B cell (primary cell): ENCODE measurements at regions not wholly inside any gene's neighbourhood (a gene's known extent, or its start where the extent isn't known, plus 50 kb on each side); places are given as distances from the start of the nearest gene placed in this dataset.

ENCODE experiments used
- ATAC-seq: fragments of 200-7000 bp; cut with Tn5 transposase; one replicate; pipeline ENCODE4 v1.10.0; 2021; ENCODE audit warnings: low read depth, mild to moderate bottlenecking, moderate number of reproducible peaks, moderate library complexity
- CTCF ChIA-PET: fragments of 350-600 bp; sonication (Branson Sonifier 250); formaldehyde crosslinking; loops from one replicate; lab custom pipeline; 2021; ENCODE audit warnings: antibody characterized with exemption, inconsistent platforms; lab: Charles Lee
- POLR2A ChIA-PET: fragments of 350-600 bp; sonication (Branson Sonifier 250); formaldehyde crosslinking; loops from one replicate; lab custom pipeline; 2021; ENCODE audit warnings: antibody characterized with exemption; lab: Charles Lee
- DNase-seq: peaks from one replicate; pipeline ENCODE4 v3.0.0; 2013
- H2AFZ ChIP-seq: 2 replicates; pipeline ENCODE4 v1.6.1; 2012; ENCODE audit warnings: mild to moderate bottlenecking, low read depth, low read length; ENCODE audit not compliant: insufficient read depth, poor library complexity, severe bottlenecking
- H3K27ac ChIP-seq, 2 donors: 1 replicate in 1 of 2; 2 replicates in 1 of 2; pipeline ENCODE4 v1.5.1; 2012 to 2013; ENCODE audit warnings: low read length in 2 of 2, mild to moderate bottlenecking in 2 of 2, moderate library complexity in 1 of 2
- H3K27me3 ChIP-seq, 4 experiments: fragments of 200-600 bp in 1 of 4; sonication (generic) in 1 of 4; replicated peaks in 1 of 4; 1 replicate in 2 of 4; 2 replicates in 2 of 4; pipeline versions ENCODE4 v1.6.1 to v1.7.0; 2013 to 2016; ENCODE audit warnings: low read length in 3 of 4, mild to moderate bottlenecking in 2 of 4, mixed read lengths in 1 of 4, moderate library complexity in 1 of 4; ENCODE audit not compliant: insufficient read depth in 4 of 4, control insufficient read depth in 3 of 4; ENCODE audit errors: control extremely low read depth in 1 of 4
- H3K36me3 ChIP-seq, 2 experiments: replicated peaks in 1 of 2; 1 replicate in 1 of 2; 2 replicates in 1 of 2; pipeline versions ENCODE4 v1.6.1 to v1.7.1; 2013; ENCODE audit warnings: low read length in 1 of 2; ENCODE audit not compliant: insufficient read depth in 2 of 2, control insufficient read depth in 1 of 2; ENCODE audit errors: control extremely low read depth in 1 of 2, extremely low read depth in 1 of 2
- H3K4me1 ChIP-seq, 2 donors: fragments of 200-600 bp in 1 of 2; sonication (generic) in 1 of 2; 1 replicate in 1 of 2; 2 replicates in 1 of 2; pipeline versions ENCODE4 v1.5.1 to v1.6.1; 2013 to 2017; ENCODE audit warnings: low read length in 2 of 2; ENCODE audit not compliant: control insufficient read depth in 2 of 2, insufficient read depth in 2 of 2
- H3K4me2 ChIP-seq: replicated peaks from 2 replicates; pipeline ENCODE3; 2012; ENCODE audit warnings: mild to moderate bottlenecking, low read depth, low read length; ENCODE audit not compliant: poor library complexity, severe bottlenecking
- H3K4me3 ChIP-seq, 5 experiments: fragments of 200-600 bp in 1 of 5; sonication (generic) in 1 of 5; 1 replicate in 3 of 5; 2 replicates in 2 of 5; pipeline versions ENCODE4 v1.5.1 to v1.7.0; 2011 to 2016; ENCODE audit warnings: low read length in 4 of 5, mild to moderate bottlenecking in 4 of 5, low read depth in 2 of 5, control low read depth in 1 of 5, moderate library complexity in 1 of 5; ENCODE audit not compliant: insufficient read depth in 1 of 5; ENCODE audit errors: control extremely low read depth in 1 of 5, extremely low read depth in 1 of 5
- H3K79me2 ChIP-seq: fragments of 200-600 bp; sonication (generic); one replicate; pipeline ENCODE4 v1.6.0; 2016; ENCODE audit warnings: low read length; ENCODE audit not compliant: control insufficient read depth, insufficient read depth
- H3K9ac ChIP-seq: fragments of 200-600 bp; sonication (generic); 2 replicates; pipeline ENCODE4 v1.6.1; 2017; ENCODE audit warnings: mild to moderate bottlenecking, low read length, moderate library complexity
- H3K9me3 ChIP-seq, 3 donors: one replicate each; pipeline versions ENCODE4 v1.6.1 to v1.7.1; 2013; ENCODE audit warnings: low read length in 2 of 3; ENCODE audit not compliant: control insufficient read depth in 2 of 3, insufficient read depth in 1 of 3; ENCODE audit errors: control extremely low read depth in 1 of 3
- H4K20me1 ChIP-seq: 2 replicates; pipeline ENCODE4 v1.6.0; 2012; ENCODE audit warnings: mild to moderate bottlenecking, low read length; ENCODE audit not compliant: insufficient read depth, control insufficient read depth, poor library complexity, severe bottlenecking
- H3K27ac Mint-ChIP-seq: one replicate; pipeline ENCODE4 v1.8.0; 2021; ENCODE audit warnings: mixed read lengths
- H3K27me3 Mint-ChIP-seq: one replicate; pipeline ENCODE4 v1.8.0; 2021; ENCODE audit warnings: mixed read lengths
- H3K4me1 Mint-ChIP-seq: one replicate; pipeline ENCODE4 v1.8.0; 2021; ENCODE audit warnings: mixed read lengths
- H3K4me3 Mint-ChIP-seq: one replicate; pipeline ENCODE4 v1.8.0; 2021; ENCODE audit warnings: mixed read lengths
- H3K9me3 Mint-ChIP-seq: one replicate; pipeline ENCODE4 v1.8.0; 2022; ENCODE audit warnings: mixed read lengths; ENCODE audit not compliant: insufficient read depth
- CTCF ChIP-seq: fragments of 200-600 bp; IDR thresholded peaks from one replicate; pipeline ENCODE4 v1.8.0; 2022; ENCODE audit warnings: antibody characterized with exemption, mild to moderate bottlenecking
- EZH2 ChIP-seq: IDR thresholded peaks from 2 replicates; pipeline ENCODE4 v1.6.1; 2012; ENCODE audit warnings: borderline replicate concordance, low read depth, mild to moderate bottlenecking, moderate library complexity, low read length; ENCODE audit not compliant: insufficient read depth, poor library complexity, severe bottlenecking
- WGBS: methylation state at CpG from one replicate; pipeline ENCODE4 v1.1.5; 2013; ENCODE audit warnings: missing lambda C conversion rate; ENCODE audit not compliant: insufficient coverage; 5-methylcytosine and 5-hydroxymethylcytosine counted together
- intact Hi-C: fragments of 100-400 bp; cut with micrococcal nuclease; formaldehyde crosslinking; loops from one replicate; pipeline ENCODE4 v1.10.0; 2022

- Histone ChIP-seq H2AFZ (no peak overlapping the region), H3K36me3 (no peaks in the 10 kb centered on the region), H3K79me2 (no peaks in the 10 kb centered on the region), H3K9me3 (peaks cover 0 to 3% (median 1%) of the 10 kb centered on the region in 3 donors), H3K4me2 (no peak overlapping the region), H3K27me3 (no peaks in the 10 kb centered on the region), H3K9ac (no peak overlapping the region), H3K4me3 (no peak overlapping the region), H3K27ac (no peak overlapping the region), H3K4me1 (no peaks in the 10 kb centered on the region), H4K20me1 (no peaks in the 10 kb centered on the region)
- ATAC-seq, result no peak
- H3K4me1 Mint-ChIP-seq, result no peaks in the 10 kb centered on the region
- no peak for TF ChIP-seq EZH2
- no peak for TF ChIP-seq CTCF
- no peak for DNase-seq
- no peak overlapping the region for H3K27ac Mint-ChIP-seq
- no CpG with 5 or more reads among the region's 1 CpG for WGBS
- intact Hi-C loops, result no loop called here
- ChIA-PET POLR2A (no interaction called here), CTCF (no interaction called here)
- no peaks in the 10 kb centered on the region for H3K9me3 Mint-ChIP-seq
- H3K4me3 Mint-ChIP-seq, result no peak overlapping the region
- H3K27me3 Mint-ChIP-seq, result no peaks in the 10 kb centered on the region
Measured at GRCh38 chr13:88670509-88670908, 999.3 kb downstream of the SLITRK5 start.

DNA sequence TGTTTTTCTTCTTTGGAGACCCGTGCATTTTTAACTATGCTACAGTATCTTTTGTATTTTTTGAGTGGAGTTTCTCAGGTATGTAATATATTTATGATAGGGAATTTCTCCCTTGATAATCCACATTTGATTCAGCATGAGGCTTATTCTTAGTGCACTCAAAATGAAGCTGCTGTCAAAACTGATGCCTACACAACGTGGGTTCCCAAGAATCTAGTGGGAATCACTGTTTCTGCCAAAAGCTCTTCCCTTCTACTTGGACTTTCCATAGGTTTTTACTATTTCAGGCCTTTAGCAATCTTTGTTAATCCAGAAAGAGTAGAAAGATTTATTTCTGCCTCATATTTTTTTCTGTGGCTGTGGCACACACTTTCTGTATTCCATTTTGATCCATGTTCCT lies 1003.7 kb downstream of the SLITRK5 start:
- no peak overlapping the region for H3K27ac ChIP-seq
- no peak overlapping the region for H2AFZ ChIP-seq
- H4K20me1 ChIP-seq, result no peaks in the 10 kb centered on the region
- Mint-ChIP-seq H3K9me3 (no peaks in the 10 kb centered on the region), H3K27me3 (no peaks in the 10 kb centered on the region), H3K4me1 (no peaks in the 10 kb centered on the region), H3K4me3 (no peak overlapping the region), H3K27ac (no peak overlapping the region)
- WGBS, result no CpG with 5 or more reads among the region's 2 CpGs
- no peak overlapping the region for H3K4me2 ChIP-seq
- no peaks in the 10 kb centered on the region for H3K36me3 ChIP-seq
- no peak for ATAC-seq
- H3K9me3 ChIP-seq, result peaks cover 0 to 3% (median 1%) of the 10 kb centered on the region in 3 donors
- H3K27me3 ChIP-seq, result no peaks in the 10 kb centered on the region
- TF ChIP-seq CTCF, result no peak
- TF ChIP-seq EZH2, result no peak
- H3K4me3 ChIP-seq, result no peak overlapping the region
- H3K4me1 ChIP-seq, result no peaks in the 10 kb centered on the region
- intact Hi-C loops, result no loop called here
- ChIA-PET CTCF (no interaction called here), POLR2A (no interaction called here)
- H3K9ac ChIP-seq, result no peak overlapping the region
- DNase-seq, result no peak
- H3K79me2 ChIP-seq, result no peaks in the 10 kb centered on the region
